ENCODE measurements at regions not wholly inside any gene's neighbourhood (a gene's known extent, or its start where the extent isn't known, plus 50 kb on each side); places are given as distances from the start of the nearest gene placed in this dataset.
"Not testable (repeated sequence)": the region's sequence is repeated elsewhere in the genome, so short reads cannot be mapped to it uniquely, and the experiment has no call there.

DNA sequence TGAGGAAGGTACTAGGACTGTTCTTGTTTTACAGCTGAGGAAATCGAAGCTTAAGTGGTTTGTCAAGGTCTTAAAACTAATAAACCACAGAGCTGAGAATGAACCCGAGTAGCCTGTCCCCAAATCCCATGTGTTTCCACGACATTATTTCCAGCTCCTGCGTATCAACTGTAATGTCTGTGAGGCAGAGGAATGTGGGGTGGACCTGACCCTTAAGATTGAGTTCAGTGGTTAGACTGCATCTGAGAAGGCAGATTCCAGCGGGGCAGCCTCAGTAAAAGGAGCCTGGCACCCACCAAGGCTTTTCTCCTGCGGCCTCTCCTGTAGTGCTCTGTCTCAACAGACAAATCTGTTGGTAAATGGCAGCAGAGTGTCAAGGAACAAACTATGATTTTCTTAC lies 81.9 kb upstream of the TMEM178A start:
- Histone ChIP-seq H3K36me3 (ENCODE audit: insufficient read depth, low read length) (no peaks in the 10 kb centered on the region), H3K4me2 (ENCODE audit: low read depth, low read length, poor library complexity, severe bottlenecking) (no peak overlapping the region), H3K4me3 (ENCODE audit: low read length) (no peak overlapping the region), H3K79me2 (ENCODE audit: low read length) (no peaks in the 10 kb centered on the region), H3K9ac (ENCODE audit: low read length) (no peak overlapping the region), H3K27ac (ENCODE audit: low read length) (no peak overlapping the region), H3K9me2 (replicated peaks; ENCODE audit: insufficient read depth, low read length) (no peaks in the 10 kb centered on the region), H2AFZ (ENCODE audit: low read length) (no peak overlapping the region), H3K4me1 (ENCODE audit: low read length) (no peaks in the 10 kb centered on the region), H3K27me3 (ENCODE audit: low read length) (no peaks in the 10 kb centered on the region), H3K9me3 (ENCODE audit: low read length) (no peaks in the 10 kb centered on the region), H4K20me1 (ENCODE audit: insufficient read depth, low read depth, low read length) (no peaks in the 10 kb centered on the region)
- DNase-seq = no peak

DNA sequence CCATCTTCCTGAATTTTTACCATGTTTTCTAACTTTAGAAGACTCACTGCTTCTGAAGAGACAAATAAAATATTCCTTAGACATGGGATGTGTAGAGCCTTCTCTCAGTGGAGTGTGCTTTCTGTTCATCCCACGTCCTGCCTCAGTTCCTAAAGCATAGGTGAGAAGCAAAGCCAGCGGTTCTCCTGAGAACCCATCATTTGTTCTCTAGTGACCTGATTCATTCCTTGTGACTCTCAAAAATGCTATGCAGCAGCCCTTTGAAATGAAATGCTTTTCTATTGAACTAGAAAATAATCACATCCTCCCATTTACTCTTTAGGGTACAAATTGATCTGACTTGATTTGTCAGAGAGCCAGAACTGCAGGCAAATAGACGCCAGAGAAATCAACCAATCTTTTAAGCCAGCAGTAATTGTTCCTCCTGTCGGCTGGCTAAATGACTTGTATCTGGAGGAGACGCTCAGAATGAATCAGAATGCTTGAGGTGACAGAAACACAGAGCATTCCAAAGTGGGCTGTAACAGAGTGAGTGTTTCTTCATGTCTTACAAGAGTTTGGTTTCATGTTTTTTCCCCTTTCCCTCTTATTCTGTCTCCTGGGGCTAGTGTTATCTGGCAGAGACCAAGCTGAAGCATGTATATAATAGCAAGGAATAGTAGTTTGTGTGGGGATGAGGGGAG lies 81.3 kb upstream of the TMEM178A start:
- H3K79me2 ChIP-seq (ENCODE audit: low read length) = no peaks in the 10 kb centered on the region
- no peak overlapping the region for H2AFZ ChIP-seq (ENCODE audit: low read length)
- H3K27ac ChIP-seq (ENCODE audit: low read length) = no peak overlapping the region
- H3K4me2 ChIP-seq (ENCODE audit: low read depth, low read length, poor library complexity, severe bottlenecking) = no peak overlapping the region
- H3K9me2 ChIP-seq (replicated peaks; ENCODE audit: insufficient read depth, low read length) = no peaks in the 10 kb centered on the region
- no peaks in the 10 kb centered on the region for H3K9me3 ChIP-seq (ENCODE audit: low read length)
- no peak overlapping the region for H3K9ac ChIP-seq (ENCODE audit: low read length)
- no peaks in the 10 kb centered on the region for H3K36me3 ChIP-seq (ENCODE audit: insufficient read depth, low read length)
- no peaks in the 10 kb centered on the region for H3K27me3 ChIP-seq (ENCODE audit: low read length)
- no peaks in the 10 kb centered on the region for H4K20me1 ChIP-seq (ENCODE audit: insufficient read depth, low read depth, low read length)
- H3K4me1 ChIP-seq (ENCODE audit: low read length) = no peaks in the 10 kb centered on the region
- no peak for DNase-seq
- H3K4me3 ChIP-seq (ENCODE audit: low read length) = no peak overlapping the region

- not testable (repeated sequence) for H3K9me2 ChIP-seq (replicated peaks; ENCODE audit: insufficient read depth, low read length); H3K9ac ChIP-seq (ENCODE audit: low read length); H3K9me3 ChIP-seq (ENCODE audit: low read length); H3K36me3 ChIP-seq (ENCODE audit: insufficient read depth, low read length); H3K4me3 ChIP-seq (ENCODE audit: low read length); H2AFZ ChIP-seq (ENCODE audit: low read length); H3K79me2 ChIP-seq (ENCODE audit: low read length); H3K4me1 ChIP-seq (ENCODE audit: low read length); H3K4me2 ChIP-seq (ENCODE audit: low read depth, low read length, poor library complexity, severe bottlenecking); DNase-seq; H4K20me1 ChIP-seq (ENCODE audit: insufficient read depth, low read depth, low read length); H3K27ac ChIP-seq (ENCODE audit: low read length); H3K27me3 ChIP-seq (ENCODE audit: low read length)
Measured at GRCh38 chr2:39585531-39585930, 80.2 kb upstream of the TMEM178A start.

DNA sequence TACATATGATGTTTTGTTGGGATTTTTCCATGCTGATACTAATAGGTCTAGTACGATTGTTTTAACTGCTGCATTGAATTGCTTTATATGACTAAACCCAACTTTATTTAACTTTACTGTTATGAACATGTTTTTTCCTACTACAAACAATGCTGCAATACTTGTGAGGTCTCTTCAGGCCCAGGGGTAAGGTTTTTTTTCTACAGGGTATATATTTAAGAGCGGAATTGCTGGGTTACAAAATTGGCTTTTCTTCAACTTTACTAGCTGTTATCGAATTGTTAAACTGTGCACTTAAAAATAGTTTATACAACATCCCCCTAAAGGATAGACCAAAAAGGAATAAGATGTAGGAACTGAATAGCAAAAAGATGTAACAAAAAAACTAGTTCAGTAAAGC lies 78.5 kb upstream of the TMEM178A start:
- Histone ChIP-seq H3K4me3 (ENCODE audit: low read length) (no peak overlapping the region), H3K9me2 (replicated peaks; ENCODE audit: insufficient read depth, low read length) (no peaks in the 10 kb centered on the region), H3K36me3 (ENCODE audit: insufficient read depth, low read length) (no peaks in the 10 kb centered on the region), H3K4me2 (ENCODE audit: low read depth, low read length, poor library complexity, severe bottlenecking) (no peak overlapping the region), H3K9me3 (ENCODE audit: low read length) (no peaks in the 10 kb centered on the region), H3K27me3 (ENCODE audit: low read length) (no peaks in the 10 kb centered on the region), H3K27ac (ENCODE audit: low read length) (no peak overlapping the region), H2AFZ (ENCODE audit: low read length) (no peak overlapping the region), H3K9ac (ENCODE audit: low read length) (no peak overlapping the region), H4K20me1 (ENCODE audit: insufficient read depth, low read depth, low read length) (no peaks in the 10 kb centered on the region), H3K4me1 (ENCODE audit: low read length) (peaks cover 3% of the 10 kb centered on the region; the same call in 1 of the 2 replicates), H3K79me2 (ENCODE audit: low read length) (no peaks in the 10 kb centered on the region)
- no peak for DNase-seq

- Histone ChIP-seq H3K9ac (ENCODE audit: low read length) (no peak overlapping the region), H4K20me1 (ENCODE audit: insufficient read depth, low read depth, low read length) (no peaks in the 10 kb centered on the region), H3K79me2 (ENCODE audit: low read length) (no peaks in the 10 kb centered on the region), H3K27me3 (ENCODE audit: low read length) (no peaks in the 10 kb centered on the region), H2AFZ (ENCODE audit: low read length) (no peak overlapping the region), H3K36me3 (ENCODE audit: insufficient read depth, low read length) (no peaks in the 10 kb centered on the region), H3K9me3 (ENCODE audit: low read length) (no peaks in the 10 kb centered on the region), H3K27ac (ENCODE audit: low read length) (no peak overlapping the region), H3K4me2 (ENCODE audit: low read depth, low read length, poor library complexity, severe bottlenecking) (no peak overlapping the region), H3K4me3 (ENCODE audit: low read length) (no peak overlapping the region), H3K9me2 (replicated peaks; ENCODE audit: insufficient read depth, low read length) (no peaks in the 10 kb centered on the region), H3K4me1 (ENCODE audit: low read length) (peaks cover 3% of the 10 kb centered on the region; the same call in 1 of the 2 replicates)
- no peak for DNase-seq
Measured at GRCh38 chr2:39587641-39588040, 78.1 kb upstream of the TMEM178A start.

- H3K27ac ChIP-seq (ENCODE audit: low read length) = no peak overlapping the region
- no peaks in the 10 kb centered on the region for H4K20me1 ChIP-seq (ENCODE audit: insufficient read depth, low read depth, low read length)
- no peak overlapping the region for H3K9ac ChIP-seq (ENCODE audit: low read length)
- no peaks in the 10 kb centered on the region for H3K9me2 ChIP-seq (replicated peaks; ENCODE audit: insufficient read depth, low read length)
- no peaks in the 10 kb centered on the region for H3K9me3 ChIP-seq (ENCODE audit: low read length)
- no peaks in the 10 kb centered on the region for H3K27me3 ChIP-seq (ENCODE audit: low read length)
- no peak overlapping the region for H3K4me2 ChIP-seq (ENCODE audit: low read depth, low read length, poor library complexity, severe bottlenecking)
- peaks cover 3% of the 10 kb centered on the region; the same call in 1 of the 2 replicates for H3K4me1 ChIP-seq (ENCODE audit: low read length)
- H2AFZ ChIP-seq (ENCODE audit: low read length) = no peak overlapping the region
- no peaks in the 10 kb centered on the region for H3K36me3 ChIP-seq (ENCODE audit: insufficient read depth, low read length)
- H3K79me2 ChIP-seq (ENCODE audit: low read length) = no peaks in the 10 kb centered on the region
- no peak overlapping the region for H3K4me3 ChIP-seq (ENCODE audit: low read length)
- peak; percentile 71 for DNase-seq
Measured at GRCh38 chr2:39593439-39594393, 72.0 kb upstream of the TMEM178A start.

- H3K9me3 ChIP-seq (ENCODE audit: low read length) = no peaks in the 10 kb centered on the region
- no peaks in the 10 kb centered on the region for H3K36me3 ChIP-seq (ENCODE audit: insufficient read depth, low read length)
- H3K4me3 ChIP-seq (ENCODE audit: low read length) = no peak overlapping the region
- H3K4me1 ChIP-seq (ENCODE audit: low read length) = peaks cover 3% of the 10 kb centered on the region; the same call in 1 of the 2 replicates
- no peaks in the 10 kb centered on the region for H4K20me1 ChIP-seq (ENCODE audit: insufficient read depth, low read depth, low read length)
- H3K27ac ChIP-seq (ENCODE audit: low read length) = no peak overlapping the region
- peak; percentile 10 for DNase-seq
- H3K4me2 ChIP-seq (ENCODE audit: low read depth, low read length, poor library complexity, severe bottlenecking) = no peak overlapping the region
- H3K9ac ChIP-seq (ENCODE audit: low read length) = no peak overlapping the region
- H3K27me3 ChIP-seq (ENCODE audit: low read length) = no peaks in the 10 kb centered on the region
- no peaks in the 10 kb centered on the region for H3K79me2 ChIP-seq (ENCODE audit: low read length)
- no peak overlapping the region for H2AFZ ChIP-seq (ENCODE audit: low read length)
- no peaks in the 10 kb centered on the region for H3K9me2 ChIP-seq (replicated peaks; ENCODE audit: insufficient read depth, low read length)
Measured at GRCh38 chr2:39595116-39595515, 70.6 kb upstream of the TMEM178A start.

DNA sequence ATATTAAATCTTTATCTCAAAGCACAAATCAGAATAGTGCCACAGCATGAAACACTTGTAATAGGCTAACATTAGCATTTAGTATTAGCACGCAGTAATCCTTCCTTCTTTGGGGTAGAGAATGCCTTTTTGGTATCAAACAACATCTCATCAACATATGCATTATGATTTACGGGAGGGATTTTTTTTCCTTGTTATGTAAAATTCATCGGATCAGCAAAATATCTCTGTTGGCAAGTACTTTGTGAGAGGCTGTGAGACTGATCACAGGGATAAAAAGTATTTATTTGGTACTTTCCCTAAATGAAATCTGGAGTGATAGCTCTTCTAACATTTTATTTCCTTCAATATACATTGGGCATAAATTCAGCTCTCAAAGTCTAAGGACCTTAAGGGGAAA lies 68.4 kb upstream of the TMEM178A start:
- Histone ChIP-seq H3K4me3 (ENCODE audit: low read length) (no peak overlapping the region), H3K27me3 (ENCODE audit: low read length) (no peaks in the 10 kb centered on the region), H3K4me1 (ENCODE audit: low read length) (no peaks in the 10 kb centered on the region), H3K9me2 (replicated peaks; ENCODE audit: insufficient read depth, low read length) (no peaks in the 10 kb centered on the region), H4K20me1 (ENCODE audit: insufficient read depth, low read depth, low read length) (no peaks in the 10 kb centered on the region), H3K36me3 (ENCODE audit: insufficient read depth, low read length) (no peaks in the 10 kb centered on the region), H3K27ac (ENCODE audit: low read length) (no peak overlapping the region), H3K9ac (ENCODE audit: low read length) (no peak overlapping the region), H3K9me3 (ENCODE audit: low read length) (no peaks in the 10 kb centered on the region), H2AFZ (ENCODE audit: low read length) (no peak overlapping the region), H3K4me2 (ENCODE audit: low read depth, low read length, poor library complexity, severe bottlenecking) (no peak overlapping the region), H3K79me2 (ENCODE audit: low read length) (no peaks in the 10 kb centered on the region)
- peak; percentile 9 for DNase-seq

All from Karpas-422 (cell line).